ENCODE measurements at regions not wholly inside any gene's neighbourhood (a gene's known extent, or its start where the extent isn't known, plus 50 kb on each side); places are given as distances from the start of the nearest gene placed in this dataset.
"Not testable (repeated sequence)": the region's sequence is repeated elsewhere in the genome, so short reads cannot be mapped to it uniquely, and the experiment has no call there.

DNA sequence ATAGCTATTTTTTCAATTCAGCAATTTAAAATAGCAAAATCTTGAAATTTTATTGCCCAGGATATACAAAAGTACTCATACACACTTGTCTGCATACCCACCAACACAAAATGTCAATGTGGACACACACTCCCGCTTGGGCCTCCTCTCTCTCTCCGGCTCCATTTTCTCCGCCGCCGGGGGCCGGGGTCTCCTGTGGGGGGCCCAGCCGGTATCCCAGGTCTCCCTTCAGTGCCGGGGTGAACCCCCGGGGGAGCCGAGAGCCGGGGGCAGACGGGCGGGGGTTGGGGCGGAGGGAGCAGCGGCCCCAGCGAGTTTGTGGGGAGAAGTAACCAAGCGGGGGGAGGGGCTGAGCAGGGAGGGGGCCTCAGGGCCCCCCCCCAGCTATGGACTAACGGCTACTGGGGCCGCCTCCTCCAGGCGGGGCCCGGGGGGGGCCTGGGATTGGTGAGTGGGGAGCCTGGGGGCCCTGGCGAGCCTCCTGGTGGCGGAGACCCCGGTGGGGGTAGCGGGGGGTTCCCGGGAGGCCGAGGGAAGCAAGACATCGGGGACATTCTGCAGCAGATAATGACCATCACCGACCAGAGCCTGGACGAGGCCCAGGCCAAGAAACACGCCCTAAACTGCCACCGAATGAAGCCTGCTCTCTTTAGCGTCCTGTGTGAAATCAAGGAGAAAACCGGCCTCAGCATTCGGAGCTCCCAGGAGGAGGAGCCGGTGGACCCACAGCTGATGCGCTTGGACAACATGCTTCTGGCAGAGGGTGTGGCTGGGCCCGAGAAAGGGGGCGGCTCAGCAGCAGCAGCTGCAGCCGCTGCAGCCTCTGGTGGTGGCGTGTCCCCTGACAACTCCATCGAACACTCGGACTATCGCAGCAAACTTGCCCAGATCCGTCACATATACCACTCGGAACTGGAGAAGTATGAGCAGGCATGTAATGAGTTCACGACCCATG is 56.6 kb downstream of the CHST2 start:
- DNase-seq (ENCODE audit: low spot score), result not testable (repeated sequence)

DNA sequence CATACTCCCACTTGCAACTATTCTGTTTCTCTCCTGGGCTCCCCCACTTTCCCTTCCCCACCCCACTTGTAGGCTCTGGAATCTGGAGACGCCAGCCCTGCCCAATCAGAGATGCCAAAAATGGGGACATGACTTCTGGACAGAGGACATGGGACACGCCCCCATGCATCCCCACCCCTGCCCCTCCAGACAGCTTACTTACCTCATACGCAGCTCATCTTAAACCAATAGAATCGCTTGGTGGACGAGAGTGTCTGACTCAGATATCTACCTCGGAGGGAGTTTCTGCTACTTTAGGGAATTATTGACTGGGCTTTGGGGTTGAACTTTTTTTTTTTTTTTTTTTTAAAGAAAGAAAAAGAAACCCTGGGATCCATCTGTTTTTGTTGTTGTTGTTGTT is 58.4 kb downstream of the CHST2 start:
- DNase-seq (ENCODE audit: low spot score), result not testable (repeated sequence)

DNA sequence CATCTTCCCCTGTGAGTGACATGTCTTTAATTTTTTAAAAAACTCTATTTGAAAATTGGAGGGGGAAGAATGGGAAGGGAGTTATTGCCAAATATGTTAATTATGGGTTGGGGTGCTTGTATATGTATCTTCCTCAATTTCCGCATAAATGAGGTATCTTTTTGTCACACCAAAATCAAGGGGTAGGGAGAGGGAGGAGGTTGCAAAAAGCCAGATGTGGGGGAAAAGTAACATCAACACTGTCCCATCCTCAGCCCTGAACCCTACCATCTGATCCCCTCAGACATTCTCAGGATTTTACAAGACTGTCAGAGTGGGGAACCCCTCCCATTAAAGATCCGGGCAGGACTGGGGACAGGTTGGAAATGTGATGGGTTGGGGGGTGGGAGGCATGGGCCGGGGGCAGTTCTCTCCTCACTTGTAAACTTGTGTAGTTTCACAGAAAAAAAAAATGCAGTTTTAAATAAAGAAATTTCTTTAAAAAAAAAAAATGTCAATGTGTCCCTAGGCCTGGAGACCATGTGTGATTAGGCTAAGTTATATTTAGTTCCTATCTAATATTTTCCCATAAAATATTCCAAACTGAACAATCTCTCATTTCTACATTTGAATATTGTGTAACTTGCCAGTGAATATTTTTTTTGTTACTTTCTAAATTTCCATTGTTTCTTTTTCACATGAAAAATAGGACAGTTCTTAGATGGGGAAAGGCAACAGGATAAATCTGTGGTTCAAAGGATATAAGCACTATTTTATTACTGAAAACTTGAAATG is 59.4 kb downstream of the CHST2 start:
- not testable (repeated sequence) for DNase-seq (ENCODE audit: low spot score)

- DNase-seq (ENCODE audit: low spot score), result no peak
Measured at GRCh38 chr3:143179603-143180002, 60.0 kb downstream of the CHST2 start.

DNA sequence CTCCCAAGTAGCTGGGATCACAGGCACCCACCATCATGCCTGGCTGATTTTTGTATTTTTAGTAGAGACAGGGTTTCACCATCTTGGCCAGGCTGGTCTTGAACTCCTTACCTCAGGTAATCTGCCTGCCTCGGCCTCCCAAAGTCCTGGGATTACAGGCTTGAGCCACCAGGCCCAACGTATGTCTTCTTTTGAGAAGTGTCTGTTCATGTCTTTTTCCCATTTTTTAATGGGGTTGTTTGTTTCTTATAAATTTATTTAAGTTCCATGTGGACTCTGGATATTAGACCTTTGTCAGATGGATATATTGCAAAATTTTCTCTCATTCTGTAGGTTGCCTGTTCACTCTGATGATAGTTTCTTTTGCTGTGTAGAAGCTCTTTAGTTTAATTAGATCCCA is 61.3 kb downstream of the CHST2 start:
- not testable (repeated sequence) for DNase-seq (ENCODE audit: low spot score)

DNA sequence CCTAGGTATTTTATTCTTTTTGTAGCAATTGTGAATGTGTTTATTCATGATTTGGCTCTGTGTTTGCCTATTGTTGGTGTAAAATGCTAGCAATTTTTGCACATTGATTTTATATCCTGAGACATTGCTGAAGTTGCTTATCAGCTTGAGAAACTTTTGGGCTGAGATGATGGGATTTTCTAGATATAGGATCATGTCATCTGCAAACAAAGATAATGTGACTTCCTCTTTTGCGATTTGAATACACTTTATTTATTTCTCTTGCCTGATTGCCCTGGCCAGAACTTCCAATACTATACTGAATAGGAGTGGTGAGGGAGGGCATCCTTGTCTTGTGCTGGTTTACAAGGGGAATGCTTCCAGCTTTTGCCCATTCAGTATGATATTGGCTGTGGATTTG is 62.4 kb downstream of the CHST2 start:
- not testable (repeated sequence) for DNase-seq (ENCODE audit: low spot score)

GRCh38 chr3:143182866-143183664 is 63.5 kb downstream of the CHST2 start:
- DNase-seq (ENCODE audit: low spot score), result no peak

GRCh38 chr3:143183665-143183964 is 64.0 kb downstream of the CHST2 start:
- no peak for DNase-seq (ENCODE audit: low spot score)

DNA sequence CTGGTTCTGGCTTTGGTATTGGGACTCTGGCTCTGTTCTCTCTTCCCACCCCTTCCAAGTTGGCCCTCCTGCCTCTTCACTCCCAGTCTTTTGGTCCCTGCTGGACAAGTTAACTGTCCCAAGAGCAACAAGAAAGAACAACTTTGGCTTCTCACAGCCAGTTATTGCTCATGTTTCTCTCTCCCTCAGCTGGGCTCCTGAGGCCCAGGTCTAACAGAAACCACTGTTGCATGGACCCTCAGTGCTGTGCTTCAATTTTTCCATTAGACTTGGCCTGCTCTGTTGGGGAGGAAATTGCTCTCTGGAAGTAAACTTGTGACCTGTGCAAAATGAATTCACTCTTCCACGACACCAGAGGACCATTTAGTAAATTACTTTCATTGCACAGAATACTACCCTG is 64.5 kb downstream of the CHST2 start:
- no peak for DNase-seq (ENCODE audit: low spot score)

GRCh38 chr3:143185401-143185800 is 65.8 kb downstream of the CHST2 start:
- no peak for DNase-seq (ENCODE audit: low spot score)

GRCh38 chr3:143187111-143187510 is 67.5 kb downstream of the CHST2 start:
- DNase-seq (ENCODE audit: low spot score), result no peak

- DNase-seq (ENCODE audit: low spot score), result no peak
Measured at GRCh38 chr3:143188881-143189280, 69.3 kb downstream of the CHST2 start.

- no peak for DNase-seq (ENCODE audit: low spot score)
Measured at GRCh38 chr3:143190101-143190500, 70.5 kb downstream of the CHST2 start.

DNA sequence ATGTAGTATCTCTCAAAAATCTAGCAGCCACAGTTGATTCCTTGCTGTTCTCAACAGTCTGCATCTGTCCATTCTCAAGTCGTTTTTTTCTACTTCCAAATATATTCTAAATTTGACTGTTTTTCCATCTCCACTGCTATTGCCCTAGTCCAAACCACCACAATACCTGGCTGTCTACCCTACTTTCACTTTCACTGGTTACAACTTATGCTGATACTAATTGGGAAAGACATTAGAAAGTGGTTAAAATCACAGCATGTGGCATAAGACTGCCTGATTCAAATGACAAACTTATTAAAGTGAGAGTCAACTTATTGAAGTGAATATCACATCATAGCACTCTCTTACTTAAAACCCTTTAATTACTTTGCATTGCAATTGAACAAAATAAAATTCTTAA is 72.6 kb downstream of the CHST2 start:
- DNase-seq (ENCODE audit: low spot score), result no peak

DNA sequence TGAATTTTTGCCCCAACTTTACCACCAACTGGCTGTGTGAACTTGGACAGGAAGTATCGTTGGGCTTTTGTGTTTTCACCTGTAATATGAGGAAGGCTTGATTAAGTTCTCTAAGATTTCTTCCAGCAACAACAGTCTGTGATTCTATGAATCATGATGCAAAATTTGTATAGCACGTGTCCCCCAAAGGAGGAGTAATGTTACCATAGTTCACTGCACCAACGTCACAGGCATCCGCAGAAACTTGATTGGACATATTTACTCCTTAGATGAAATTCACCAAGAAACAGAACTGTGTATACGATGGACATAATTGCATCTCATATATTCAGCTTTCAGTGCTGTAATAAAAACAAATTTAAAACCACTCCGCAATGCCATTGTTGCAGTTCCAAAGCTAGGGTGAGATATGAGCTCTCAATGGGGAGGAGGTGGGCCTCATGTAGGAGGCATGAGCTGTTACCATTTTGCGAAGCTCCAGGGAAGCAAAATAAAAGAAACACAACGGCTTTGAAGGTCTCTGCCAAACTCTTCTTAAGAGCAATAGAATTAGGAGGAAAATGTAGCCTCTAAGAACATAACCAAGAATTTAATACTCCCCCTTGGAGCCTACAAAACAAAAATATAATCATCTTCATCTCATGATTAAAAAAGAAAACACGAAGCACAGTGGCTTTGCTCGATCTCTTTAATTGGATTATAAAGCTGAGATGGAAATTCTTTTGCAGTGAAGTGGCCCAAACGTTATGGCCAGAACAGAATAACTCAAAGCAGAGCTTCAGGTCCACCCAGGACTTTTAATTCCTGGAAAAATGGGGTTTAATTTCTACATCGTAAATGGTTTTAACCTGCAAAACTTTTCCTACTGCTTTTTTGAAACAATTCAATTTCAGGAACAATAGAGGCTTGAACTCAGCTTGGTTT is 80.7 kb downstream of the CHST2 start:
- no peak for DNase-seq (ENCODE audit: low spot score)

DNA sequence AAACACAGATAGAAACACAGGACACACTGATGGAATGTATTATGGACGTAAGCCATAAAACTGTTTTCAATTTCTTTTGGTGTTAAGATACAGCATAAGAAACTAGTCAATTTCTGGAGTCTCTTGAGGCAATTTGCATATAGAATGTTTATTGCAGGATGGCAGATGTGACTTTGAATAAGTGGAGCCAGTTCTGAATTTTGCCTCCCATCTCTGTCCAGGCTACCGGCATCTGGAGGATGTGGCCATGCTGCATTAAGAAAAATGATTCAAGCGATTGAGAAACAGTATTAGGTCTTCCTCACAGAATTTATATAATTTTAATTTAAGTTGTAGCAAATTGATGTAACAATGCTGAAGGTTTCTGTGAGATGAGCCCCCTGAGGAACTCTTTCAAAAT is 81.5 kb downstream of the CHST2 start:
- no peak for DNase-seq (ENCODE audit: low spot score)

- no peak for DNase-seq (ENCODE audit: low spot score)
Measured at GRCh38 chr3:143201870-143202752, 82.5 kb downstream of the CHST2 start.

DNA sequence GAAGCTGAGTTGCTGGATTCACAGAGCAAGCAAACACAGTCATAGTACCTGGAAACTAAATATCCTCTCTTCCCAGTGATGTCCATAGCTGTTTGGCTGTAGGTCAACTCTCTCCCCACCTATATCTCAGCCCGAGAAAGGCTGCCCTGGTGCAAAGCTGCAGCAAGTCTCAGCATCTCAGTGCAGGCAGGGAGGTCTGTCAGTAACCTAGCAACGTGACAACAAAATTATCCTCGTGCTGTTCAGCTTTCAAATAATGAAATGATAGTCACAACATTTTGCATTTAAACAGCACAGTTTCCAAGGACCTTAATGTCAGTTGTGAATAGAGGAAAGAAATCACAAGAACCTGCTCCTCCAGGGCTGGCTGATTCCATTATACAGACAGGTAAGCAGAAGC is 83.6 kb downstream of the CHST2 start:
- no peak for DNase-seq (ENCODE audit: low spot score)

GRCh38 chr3:143203848-143204247 is 84.3 kb downstream of the CHST2 start:
- DNase-seq (ENCODE audit: low spot score), result peak; percentile 19

DNA sequence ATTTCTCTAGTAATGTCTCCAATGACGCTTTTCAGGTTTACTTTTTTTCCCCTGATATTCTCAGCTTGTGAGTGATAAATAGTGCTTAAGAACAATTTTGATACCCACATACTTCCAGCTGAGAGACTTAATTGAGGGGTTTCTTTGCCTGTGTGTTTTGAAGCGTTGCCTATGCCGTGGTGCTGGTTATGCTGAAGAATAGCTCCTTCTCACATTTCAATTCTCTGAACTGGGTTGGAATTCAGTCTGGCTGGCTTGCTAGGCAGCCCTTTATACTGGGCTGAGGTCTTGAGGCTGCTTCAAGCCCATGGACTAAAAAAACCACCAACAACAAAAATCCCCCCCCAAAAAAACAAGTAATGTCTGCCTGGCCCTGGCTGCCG is 87.4 kb downstream of the CHST2 start:
- DNase-seq (ENCODE audit: low spot score), result no peak

All from kidney capillary endothelial cell (primary cell).